Epithelial cell of esophagus (primary cell): ENCODE measurements at regions not wholly inside any gene's neighbourhood (a gene's known extent, or its start where the extent isn't known, plus 50 kb on each side); places are given as distances from the start of the nearest gene placed in this dataset.
A peak's percentile ranks its signal among the peaks of the same experiment; 100 is the strongest.

ENCODE experiments used
- DNase-seq: peaks from one replicate; pipeline ENCODE4 v3.0.0; 2010; ENCODE audit warnings: low read depth
- H3K4me3 ChIP-seq: 2 replicates; pipeline ENCODE4 v1.5.1; 2011; ENCODE audit warnings: mild to moderate bottlenecking, low read length, control low read depth
- TF ChIP-seq, protein P1 (sequence below): IDR thresholded peaks from 2 replicates; pipeline ENCODE4 v1.5.1; 2011; ENCODE audit warnings: low read depth, mild to moderate bottlenecking, low read length, control low read depth, inconsistent platforms; ENCODE audit not compliant: insufficient read depth; ENCODE audit errors: missing control alignments

DNA sequence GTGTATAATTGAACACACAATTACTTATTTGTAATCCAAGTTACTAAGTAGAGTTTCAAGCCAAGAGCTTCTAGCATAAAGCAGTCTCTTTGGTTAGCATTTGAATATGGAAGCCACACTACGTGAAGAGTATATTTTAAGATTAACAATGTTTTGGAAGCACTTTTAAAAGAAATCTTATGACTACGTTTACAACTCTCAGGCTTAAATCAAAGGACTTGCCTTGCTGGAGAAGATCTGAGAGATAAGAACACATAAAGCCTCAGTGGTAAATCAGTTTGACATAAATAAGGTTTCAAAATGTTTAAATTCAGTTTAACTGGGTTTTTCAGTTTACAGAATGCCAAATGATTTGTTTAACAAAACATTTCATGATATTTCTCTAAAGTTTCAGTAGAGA lies 161.9 kb upstream of the PDE3A start:
- TF ChIP-seq, protein P1, sequence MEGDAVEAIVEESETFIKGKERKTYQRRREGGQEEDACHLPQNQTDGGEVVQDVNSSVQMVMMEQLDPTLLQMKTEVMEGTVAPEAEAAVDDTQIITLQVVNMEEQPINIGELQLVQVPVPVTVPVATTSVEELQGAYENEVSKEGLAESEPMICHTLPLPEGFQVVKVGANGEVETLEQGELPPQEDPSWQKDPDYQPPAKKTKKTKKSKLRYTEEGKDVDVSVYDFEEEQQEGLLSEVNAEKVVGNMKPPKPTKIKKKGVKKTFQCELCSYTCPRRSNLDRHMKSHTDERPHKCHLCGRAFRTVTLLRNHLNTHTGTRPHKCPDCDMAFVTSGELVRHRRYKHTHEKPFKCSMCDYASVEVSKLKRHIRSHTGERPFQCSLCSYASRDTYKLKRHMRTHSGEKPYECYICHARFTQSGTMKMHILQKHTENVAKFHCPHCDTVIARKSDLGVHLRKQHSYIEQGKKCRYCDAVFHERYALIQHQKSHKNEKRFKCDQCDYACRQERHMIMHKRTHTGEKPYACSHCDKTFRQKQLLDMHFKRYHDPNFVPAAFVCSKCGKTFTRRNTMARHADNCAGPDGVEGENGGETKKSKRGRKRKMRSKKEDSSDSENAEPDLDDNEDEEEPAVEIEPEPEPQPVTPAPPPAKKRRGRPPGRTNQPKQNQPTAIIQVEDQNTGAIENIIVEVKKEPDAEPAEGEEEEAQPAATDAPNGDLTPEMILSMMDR, result no peak

DNA sequence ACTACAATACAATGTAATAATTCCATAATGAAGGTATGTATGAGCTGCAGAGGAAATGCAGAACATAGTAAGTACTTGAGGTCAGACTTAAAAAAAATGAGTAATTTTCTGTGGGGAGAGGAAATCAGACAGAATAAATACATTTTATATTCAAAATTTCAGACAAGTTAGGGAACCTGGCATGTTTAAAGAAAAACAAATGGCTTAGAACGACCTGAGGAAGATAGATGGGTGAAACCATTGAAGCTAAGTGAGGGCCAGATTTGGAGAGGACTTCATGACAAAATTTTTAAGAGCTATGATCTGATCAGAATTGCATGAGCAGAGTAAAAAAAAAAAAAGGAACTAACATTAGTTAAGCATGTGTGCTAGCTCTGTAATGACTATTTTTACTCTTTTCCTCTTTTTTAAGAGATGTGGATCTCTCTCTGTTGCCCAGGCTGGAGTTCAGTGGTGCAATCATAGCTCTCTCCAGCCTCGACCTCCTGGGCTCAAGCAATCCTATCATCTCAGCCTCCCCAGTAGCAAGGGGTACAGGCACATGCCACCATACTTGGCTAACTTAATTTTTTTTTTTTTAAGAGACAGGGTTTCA lies 157.6 kb upstream of the PDE3A start:
- TF ChIP-seq, protein P1, result no peak
- DNase-seq, result no peak
- H3K4me3 ChIP-seq, result no peak overlapping the region

More for the DNA sequence above, 161.9 kb upstream of the PDE3A start:
- no peak overlapping the region for H3K4me3 ChIP-seq
- no peak for DNase-seq

DNA sequence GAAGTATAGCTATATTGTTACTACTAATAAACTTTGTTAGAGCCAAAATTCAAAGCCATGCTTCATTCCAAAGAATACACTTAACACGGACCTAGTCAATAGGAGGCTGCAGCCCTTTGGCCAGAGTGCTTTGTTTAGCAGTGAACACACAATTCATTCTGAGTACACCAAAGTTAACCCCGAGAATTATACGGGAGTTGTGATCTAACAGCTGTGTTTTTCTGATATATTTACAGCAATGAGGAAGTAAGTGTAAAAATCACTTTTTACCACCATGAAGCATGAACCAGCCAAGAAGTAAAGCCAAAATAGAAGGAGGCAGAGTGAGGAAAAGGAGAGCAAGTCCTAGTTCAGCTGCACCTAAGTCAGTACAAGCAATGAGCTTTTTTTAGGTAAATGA lies 156.8 kb upstream of the PDE3A start:
- no peak overlapping the region for H3K4me3 ChIP-seq

DNA sequence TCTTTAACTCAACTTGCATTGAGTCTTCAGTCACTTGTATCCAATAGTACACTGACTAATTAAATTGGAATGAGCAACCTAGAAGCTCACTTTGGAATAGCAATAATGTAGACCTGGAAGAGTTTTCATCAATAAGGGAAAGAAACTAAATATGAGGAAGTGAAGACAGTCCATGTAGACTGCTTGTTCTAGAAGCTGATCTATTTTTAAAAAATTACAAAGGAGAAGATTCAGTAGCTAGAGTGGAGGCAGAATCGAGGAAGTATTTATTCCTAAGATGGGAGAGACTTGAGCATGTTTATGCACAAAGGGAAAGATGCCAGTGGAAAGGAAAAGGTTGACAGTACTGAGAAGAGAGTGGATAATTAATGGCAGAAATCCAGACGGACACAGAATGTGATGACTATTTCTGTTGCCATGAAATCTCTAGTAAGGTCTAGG lies 156.3 kb upstream of the PDE3A start:
- TF ChIP-seq, protein P1, result no peak
- DNase-seq, result no peak

More for the DNA sequence above, 156.8 kb upstream of the PDE3A start:
- no peak for DNase-seq
- TF ChIP-seq, protein P1, result no peak

DNA sequence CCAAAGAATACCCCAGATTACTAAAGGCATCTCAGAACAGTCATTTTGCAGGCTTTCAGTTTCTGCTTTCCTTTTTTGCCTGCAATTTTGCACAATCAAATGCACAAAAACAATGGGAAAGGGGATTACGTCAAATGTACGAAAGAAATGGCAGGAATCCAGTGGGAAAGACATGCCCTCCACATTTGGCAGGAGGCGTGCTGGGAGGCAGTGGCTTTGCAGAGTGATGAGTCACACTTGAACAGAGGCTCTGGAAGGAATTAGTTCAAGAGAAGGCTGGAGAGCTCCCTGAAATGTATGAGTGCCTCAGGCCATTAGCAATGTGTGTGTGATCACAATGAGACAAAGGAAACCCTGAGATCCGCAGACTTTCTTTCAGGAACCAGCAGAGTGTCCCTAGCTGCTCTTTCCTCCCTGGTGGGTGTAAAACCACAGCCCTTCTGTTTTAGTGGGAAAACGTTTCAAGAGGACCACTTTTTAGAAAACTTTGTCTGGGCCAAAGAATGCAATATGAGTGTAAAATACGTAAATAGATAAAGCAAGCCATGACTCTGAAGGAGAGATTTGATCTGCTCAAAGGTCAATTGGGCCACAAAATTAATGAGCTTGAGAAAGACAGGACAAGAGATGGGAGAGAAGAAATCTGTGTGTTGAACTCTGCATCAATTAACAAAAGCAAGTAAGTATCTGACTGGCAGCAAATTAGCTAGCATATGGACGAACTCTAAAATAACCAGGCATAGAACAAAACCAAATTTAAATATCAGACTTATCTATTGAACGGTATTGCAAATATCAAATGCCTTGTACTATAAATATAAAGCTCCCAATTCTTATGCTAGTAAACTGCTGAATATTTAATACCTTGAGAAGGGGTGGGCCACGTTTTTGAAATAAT lies 155.4 kb upstream of the PDE3A start:
- TF ChIP-seq, protein P1, result no peak
- no peak overlapping the region for H3K4me3 ChIP-seq

More for the DNA sequence above, 156.3 kb upstream of the PDE3A start:
- H3K4me3 ChIP-seq, result no peak overlapping the region

DNA sequence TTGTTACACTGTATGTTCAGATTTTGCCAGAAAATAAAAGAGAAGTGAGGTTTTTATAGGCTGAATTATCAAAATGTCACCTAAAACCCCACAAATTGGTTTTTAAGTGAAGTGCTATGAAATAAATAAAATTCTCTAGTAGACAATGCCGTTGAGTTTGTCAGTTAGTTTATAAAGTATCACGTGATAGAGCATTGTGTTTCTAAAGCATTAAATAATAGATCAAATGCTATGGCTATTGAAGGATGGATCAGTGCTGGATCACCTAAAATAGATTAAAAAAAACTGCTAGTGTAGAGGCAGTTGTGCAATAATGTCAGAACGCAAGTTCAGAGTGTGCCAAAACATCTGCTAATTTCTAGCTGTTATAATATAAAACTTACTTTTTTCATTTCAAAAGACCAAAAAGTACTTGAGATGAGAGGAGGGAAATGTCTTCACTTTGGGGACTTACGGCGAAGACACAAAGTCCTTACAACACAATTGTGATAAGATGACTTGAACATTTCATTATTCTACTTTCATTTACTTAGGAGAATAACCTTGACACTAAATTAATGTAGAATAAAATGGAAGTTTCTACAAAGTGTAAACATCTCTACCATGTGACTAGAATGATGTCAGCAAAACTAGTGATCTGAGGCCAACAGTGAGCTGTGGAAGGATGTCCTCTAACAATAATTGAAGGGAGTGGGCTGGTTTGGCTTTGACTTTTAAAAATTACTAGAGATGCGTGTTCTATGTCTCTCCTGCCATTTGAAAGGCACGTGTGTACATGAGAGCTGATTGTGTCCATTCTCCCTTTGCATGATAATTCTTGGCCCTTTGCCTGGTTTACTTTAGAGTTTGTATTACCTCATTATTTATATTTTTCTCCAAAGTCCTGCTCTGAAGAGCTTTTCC lies 154.4 kb upstream of the PDE3A start:
- TF ChIP-seq, protein P1, result no peak
- no peak for DNase-seq
- no peak overlapping the region for H3K4me3 ChIP-seq

More for the DNA sequence above, 155.4 kb upstream of the PDE3A start:
- peak; percentile 92 for DNase-seq
